H9 (cell line): ENCODE measurements at regions not wholly inside any gene's neighbourhood (a gene's known extent, or its start where the extent isn't known, plus 50 kb on each side); places are given as distances from the start of the nearest gene placed in this dataset.

ENCODE experiments used
- DNase-seq: peaks from one replicate; pipeline ENCODE4 v3.0.0-alpha.2; 2017
- H2AFZ ChIP-seq: one replicate; pipeline ENCODE4 v1.6.1; 2013; ENCODE audit warnings: mild to moderate bottlenecking, low read length, control low read depth, moderate library complexity
- H2AK5ac ChIP-seq: 2 replicates; pipeline ENCODE4 v1.6.1; 2013; ENCODE audit warnings: low read length, control low read depth, mixed read lengths; ENCODE audit not compliant: insufficient read length
- H2BK120ac ChIP-seq: one replicate; pipeline ENCODE4 v1.6.1; 2013; ENCODE audit warnings: low read depth, mild to moderate bottlenecking, low read length, control low read depth, inconsistent platforms; ENCODE audit not compliant: poor library complexity, severe bottlenecking
- H2BK12ac ChIP-seq: 2 replicates; pipeline ENCODE4 v1.6.1; 2013; ENCODE audit warnings: low read length, control low read depth, mixed read lengths, low read depth; ENCODE audit not compliant: insufficient read length
- H2BK15ac ChIP-seq: 2 replicates; pipeline ENCODE4 v1.6.1; 2013; ENCODE audit warnings: low read depth, low read length, control low read depth
- H2BK20ac ChIP-seq: one replicate; pipeline ENCODE4 v1.6.1; 2013; ENCODE audit warnings: low read depth, mild to moderate bottlenecking, low read length, control low read depth, inconsistent platforms; ENCODE audit not compliant: poor library complexity, severe bottlenecking
- H2BK5ac ChIP-seq: 2 replicates; pipeline ENCODE4 v1.6.1; 2013; ENCODE audit warnings: low read length, control low read depth, mixed read lengths; ENCODE audit not compliant: insufficient read length
- H3K14ac ChIP-seq: 2 replicates; pipeline ENCODE4 v1.6.1; 2013; ENCODE audit warnings: low read length, control low read depth; ENCODE audit not compliant: insufficient read depth
- H3K18ac ChIP-seq: 2 replicates; pipeline ENCODE4 v1.6.1; 2013; ENCODE audit warnings: low read depth, mild to moderate bottlenecking, mixed read lengths, low read length, control low read depth; ENCODE audit not compliant: insufficient read length
- H3K23ac ChIP-seq: 2 replicates; pipeline ENCODE4 v1.6.1; 2013; ENCODE audit warnings: low read length, control low read depth, mixed read lengths, low read depth; ENCODE audit not compliant: insufficient read length
- H3K23me2 ChIP-seq: 2 replicates; pipeline ENCODE4 v1.6.1; 2013; ENCODE audit warnings: low read depth, mild to moderate bottlenecking, mixed read lengths, low read length, control low read depth; ENCODE audit not compliant: insufficient read length, poor library complexity, severe bottlenecking
- H3K27ac ChIP-seq: 2 replicates; pipeline ENCODE4 v1.5.1; 2013; ENCODE audit warnings: low read length, control low read depth, mixed read lengths, low read depth; ENCODE audit not compliant: insufficient read length
- H3K27me3 ChIP-seq: 2 replicates; pipeline ENCODE4 v1.6.1; 2013; ENCODE audit warnings: low read length, control low read depth, inconsistent platforms; ENCODE audit not compliant: insufficient read depth
- H3K4ac ChIP-seq: 2 replicates; pipeline ENCODE4 v1.6.1; 2013; ENCODE audit warnings: low read depth, mild to moderate bottlenecking, control low read depth, inconsistent platforms, low read length, moderate library complexity
- H3K4me1 ChIP-seq: 2 replicates; pipeline ENCODE4 v1.6.1; 2013; ENCODE audit warnings: low read length, control low read depth, inconsistent platforms; ENCODE audit not compliant: insufficient read depth
- H3K4me2 ChIP-seq: 2 replicates; pipeline ENCODE4 v1.6.1; 2013; ENCODE audit warnings: low read length, control low read depth, mixed read lengths; ENCODE audit not compliant: insufficient read length, insufficient read depth
- H3K56ac ChIP-seq: 2 replicates; pipeline ENCODE4 v1.6.1; 2013; ENCODE audit warnings: low read depth, mild to moderate bottlenecking, mixed read lengths, low read length, control low read depth; ENCODE audit not compliant: insufficient read length
- H3K79me1 ChIP-seq: 2 replicates; pipeline ENCODE4 v1.6.1; 2013; ENCODE audit warnings: low read depth, mild to moderate bottlenecking, moderate library complexity, low read length, control low read depth, inconsistent platforms; ENCODE audit not compliant: insufficient read depth, poor library complexity, severe bottlenecking
- H3K79me2 ChIP-seq: 2 replicates; pipeline ENCODE4 v1.6.1; 2013; ENCODE audit warnings: low read length, control low read depth, inconsistent platforms; ENCODE audit not compliant: insufficient read depth
- H3K9ac ChIP-seq: 2 replicates; pipeline ENCODE4 v1.6.1; 2013; ENCODE audit warnings: low read length, control low read depth, mixed read lengths; ENCODE audit not compliant: insufficient read length; ENCODE audit errors: extremely low read depth
- H3K9me3 ChIP-seq: one replicate; pipeline ENCODE4 v1.6.1; 2013; ENCODE audit warnings: low read depth, low read length, inconsistent platforms; ENCODE audit not compliant: control insufficient read depth
- H3T11ph ChIP-seq: one replicate; pipeline ENCODE4 v1.6.1; 2013; ENCODE audit warnings: mild to moderate bottlenecking, low read length, control low read depth, inconsistent platforms
- H4K20me1 ChIP-seq: one replicate; pipeline ENCODE4 v1.6.1; 2013; ENCODE audit not compliant: control insufficient read depth, insufficient read length, insufficient read depth
- H4K5ac ChIP-seq: 2 replicates; pipeline ENCODE4 v1.6.1; 2013; ENCODE audit warnings: low read depth, mild to moderate bottlenecking, mixed read lengths, low read length, control low read depth; ENCODE audit not compliant: insufficient read length
- H4K8ac ChIP-seq: replicated peaks from 2 replicates; pipeline ENCODE4 v1.6.1; 2013; ENCODE audit warnings: low read length, control low read depth, mixed read lengths, low read depth; ENCODE audit not compliant: insufficient read length
- H4K91ac ChIP-seq: 2 replicates; pipeline ENCODE4 v1.6.1; 2013; ENCODE audit warnings: low read depth, mild to moderate bottlenecking, moderate library complexity, mixed read lengths, low read length, control low read depth; ENCODE audit not compliant: insufficient read length
- H3K27ac Mint-ChIP-seq, 3 experiments: 2 replicates in 2 of 3; 3 replicates in 1 of 3; pipeline ENCODE4 v1.8.0; 2020 to 2021; ENCODE audit warnings: mixed read lengths in 3 of 3, mild to moderate bottlenecking in 1 of 3, moderate library complexity in 1 of 3
- H3K27me3 Mint-ChIP-seq: 2 replicates; pipeline ENCODE4 v1.8.0; 2021; ENCODE audit warnings: low read depth, mild to moderate bottlenecking, moderate library complexity, mixed read lengths
- H3K36me3 Mint-ChIP-seq, 3 experiments: 2 replicates in 2 of 3; 3 replicates in 1 of 3; pipeline ENCODE4 v1.8.0; 2020 to 2021; ENCODE audit warnings: low read depth in 3 of 3, mixed read lengths in 3 of 3; ENCODE audit not compliant: insufficient read depth in 1 of 3
- H3K4me1 Mint-ChIP-seq, 2 experiments: 2 replicates each; pipeline ENCODE4 v1.8.0; 2020; ENCODE audit warnings: mixed read lengths in 2 of 2
- H3K4me3 Mint-ChIP-seq, 2 experiments: 2 replicates in 1 of 2; 3 replicates in 1 of 2; pipeline ENCODE4 v1.8.0; 2020 to 2021; ENCODE audit warnings: mild to moderate bottlenecking in 2 of 2, mixed read lengths in 2 of 2, moderate library complexity in 1 of 2
- H3K9me3 Mint-ChIP-seq, 2 experiments: 2 replicates in 1 of 2; 3 replicates in 1 of 2; pipeline ENCODE4 v1.8.0; 2020; ENCODE audit warnings: mild to moderate bottlenecking in 2 of 2, mixed read lengths in 2 of 2, moderate library complexity in 1 of 2
- WGBS: extraction: QIAGEN DNeasy Blood & Tissue Kit; methylation state at CpG from one replicate; pipeline ENCODE4 v1.1.7; 2013; ENCODE audit warnings: missing lambda C conversion rate, low lambda C conversion rate, mixed read lengths; ENCODE audit not compliant: insufficient read length; ENCODE audit errors: extremely low coverage; 5-methylcytosine and 5-hydroxymethylcytosine counted together
- TF ChIP-seq, protein P1 (sequence below): fragments of 200-600 bp; sonication (generic); conservative IDR thresholded peaks from 3 replicates; pipeline ENCODE4 v1.8.0; 2021; ENCODE audit warnings: antibody characterized with exemption, mild to moderate bottlenecking

DNA sequence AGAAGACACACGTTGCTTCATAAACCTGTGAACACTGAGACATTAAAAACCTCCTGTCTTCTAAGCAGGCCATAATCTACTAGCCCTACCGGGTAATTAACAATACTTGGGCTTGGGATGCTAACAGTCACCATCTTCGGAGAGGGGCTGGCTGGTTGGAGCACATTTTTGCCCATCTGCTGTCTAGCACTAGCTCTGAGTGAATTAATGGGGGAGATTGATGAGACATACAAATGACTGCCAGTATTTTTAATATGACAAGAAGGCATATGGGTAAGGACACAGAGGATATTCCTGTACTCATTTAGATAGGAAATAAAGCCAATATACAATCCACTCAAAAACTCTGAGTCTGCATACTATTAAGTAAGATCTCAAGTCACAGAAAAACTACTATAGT lies 651.6 kb upstream of the SOX11 start:
- H3K4me3 Mint-ChIP-seq, result no peak overlapping the region
- H2BK12ac ChIP-seq, result no peak overlapping the region
- no peak overlapping the region for H3K56ac ChIP-seq
- H3K4me1 Mint-ChIP-seq, result no peaks in the 10 kb centered on the region
- H3K4me2 ChIP-seq, result no peak overlapping the region
- H3K27ac ChIP-seq, result no peak overlapping the region
- H2BK5ac ChIP-seq, result no peak overlapping the region
- TF ChIP-seq, protein P1, sequence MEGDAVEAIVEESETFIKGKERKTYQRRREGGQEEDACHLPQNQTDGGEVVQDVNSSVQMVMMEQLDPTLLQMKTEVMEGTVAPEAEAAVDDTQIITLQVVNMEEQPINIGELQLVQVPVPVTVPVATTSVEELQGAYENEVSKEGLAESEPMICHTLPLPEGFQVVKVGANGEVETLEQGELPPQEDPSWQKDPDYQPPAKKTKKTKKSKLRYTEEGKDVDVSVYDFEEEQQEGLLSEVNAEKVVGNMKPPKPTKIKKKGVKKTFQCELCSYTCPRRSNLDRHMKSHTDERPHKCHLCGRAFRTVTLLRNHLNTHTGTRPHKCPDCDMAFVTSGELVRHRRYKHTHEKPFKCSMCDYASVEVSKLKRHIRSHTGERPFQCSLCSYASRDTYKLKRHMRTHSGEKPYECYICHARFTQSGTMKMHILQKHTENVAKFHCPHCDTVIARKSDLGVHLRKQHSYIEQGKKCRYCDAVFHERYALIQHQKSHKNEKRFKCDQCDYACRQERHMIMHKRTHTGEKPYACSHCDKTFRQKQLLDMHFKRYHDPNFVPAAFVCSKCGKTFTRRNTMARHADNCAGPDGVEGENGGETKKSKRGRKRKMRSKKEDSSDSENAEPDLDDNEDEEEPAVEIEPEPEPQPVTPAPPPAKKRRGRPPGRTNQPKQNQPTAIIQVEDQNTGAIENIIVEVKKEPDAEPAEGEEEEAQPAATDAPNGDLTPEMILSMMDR, result no peak
- no peak overlapping the region for H3K27ac Mint-ChIP-seq
- H4K20me1 ChIP-seq, result no peaks in the 10 kb centered on the region
- no peak overlapping the region for H2AFZ ChIP-seq
- DNase-seq, result no peak
- no peak overlapping the region for H3T11ph ChIP-seq
- H3K79me2 ChIP-seq, result no peaks in the 10 kb centered on the region
- WGBS, result no CpG with 5 or more reads among the region's 3 CpGs
- no peaks in the 10 kb centered on the region for H3K79me1 ChIP-seq
- H2BK120ac ChIP-seq, result no peak overlapping the region
- no peak overlapping the region for H3K4ac ChIP-seq
- no peak overlapping the region for H2BK15ac ChIP-seq
- H3K9ac ChIP-seq, result no peak overlapping the region
- no peaks in the 10 kb centered on the region for H3K27me3 Mint-ChIP-seq
- no peaks in the 10 kb centered on the region for H3K4me1 ChIP-seq
- H3K23me2 ChIP-seq, result no peaks in the 10 kb centered on the region
- H3K14ac ChIP-seq, result no peak overlapping the region
- no peak overlapping the region for H4K5ac ChIP-seq
- H4K91ac ChIP-seq, result no peak overlapping the region
- H3K23ac ChIP-seq, result no peak overlapping the region
- H2BK20ac ChIP-seq, result no peak overlapping the region
- H3K36me3 Mint-ChIP-seq, result no peaks in the 10 kb centered on the region
- no peak overlapping the region for H3K18ac ChIP-seq
- no peak overlapping the region for H4K8ac ChIP-seq
- H3K9me3 ChIP-seq, result no peaks in the 10 kb centered on the region
- H3K27me3 ChIP-seq, result no peaks in the 10 kb centered on the region
- H2AK5ac ChIP-seq, result no peak overlapping the region
- H3K9me3 Mint-ChIP-seq, result no peaks in the 10 kb centered on the region
